GM21447 (cell line): ENCODE measurements at regions not wholly inside any gene's neighbourhood (a gene's known extent, or its start where the extent isn't known, plus 50 kb on each side); places are given as distances from the start of the nearest gene placed in this dataset.

ENCODE experiments used
- ATAC-seq: cut with Tn5 transposase; IDR thresholded peaks from one replicate; pipeline ENCODE4 v1.9.1; 2021; ENCODE audit not compliant: unreplicated experiment

- no peak for ATAC-seq
Measured at GRCh38 chr22:47794851-47795250, 1032.4 kb downstream of the TBC1D22A start.

- no peak for ATAC-seq
Measured at GRCh38 chr22:47793304-47794101, 1031.1 kb downstream of the TBC1D22A start.

- no peak for ATAC-seq
Measured at GRCh38 chr22:47789171-47789570, 1026.7 kb downstream of the TBC1D22A start.

- no peak for ATAC-seq
Measured at GRCh38 chr22:47788461-47788860, 1026.0 kb downstream of the TBC1D22A start.

- ATAC-seq: no peak
Measured at GRCh38 chr22:47787501-47788227, 1025.2 kb downstream of the TBC1D22A start.

- no peak for ATAC-seq
Measured at GRCh38 chr22:47786650-47787290, 1024.3 kb downstream of the TBC1D22A start.

GRCh38 chr22:47784991-47785390 is 1022.5 kb downstream of the TBC1D22A start:
- no peak for ATAC-seq

GRCh38 chr22:47784367-47784983 is 1022.0 kb downstream of the TBC1D22A start:
- no peak for ATAC-seq

GRCh38 chr22:47783433-47784366 is 1021.2 kb downstream of the TBC1D22A start:
- no peak for ATAC-seq

GRCh38 chr22:47782328-47783075 is 1020.1 kb downstream of the TBC1D22A start:
- no peak for ATAC-seq

- ATAC-seq: no peak
Measured at GRCh38 chr22:47781427-47782111, 1019.1 kb downstream of the TBC1D22A start.

GRCh38 chr22:47781024-47781423 is 1018.6 kb downstream of the TBC1D22A start:
- ATAC-seq: no peak

GRCh38 chr22:47780281-47780875 is 1017.9 kb downstream of the TBC1D22A start:
- ATAC-seq: no peak

- no peak for ATAC-seq
Measured at GRCh38 chr22:47779474-47779873, 1017.0 kb downstream of the TBC1D22A start.

- no peak for ATAC-seq
Measured at GRCh38 chr22:47778160-47778658, 1015.8 kb downstream of the TBC1D22A start.

GRCh38 chr22:47777426-47777825 is 1015.0 kb downstream of the TBC1D22A start:
- ATAC-seq: no peak

GRCh38 chr22:47776329-47776728 is 1013.9 kb downstream of the TBC1D22A start:
- ATAC-seq: no peak

- ATAC-seq: no peak
Measured at GRCh38 chr22:47775686-47776085, 1013.2 kb downstream of the TBC1D22A start.
